OCI-LY3 (cell line): ENCODE measurements at regions not wholly inside any gene's neighbourhood (a gene's known extent, or its start where the extent isn't known, plus 50 kb on each side); places are given as distances from the start of the nearest gene placed in this dataset.

Experiments
- CTCF ChIP-seq: fragments of 200-600, 300-600 bp; sonication (generic); IDR thresholded peaks from 2 replicates; pipeline ENCODE4 v1.5.1; 2014; ENCODE audit warnings: antibody characterized with exemption, low read length, low read depth
- EZH2phosphoT487 ChIP-seq: fragments of 200-600 bp; shearing (Covaris generic); IDR thresholded peaks from 2 replicates; pipeline ENCODE4 v1.6.1; 2018; ENCODE audit warnings: antibody characterized with exemption, mixed run types, low read depth

- TF ChIP-seq CTCF (no peak), EZH2phosphoT487 (no peak)
These were observed 72.1 kb upstream of the TRIM24 start for GRCh38 chr7:138387755-138388475.
